GM18498 (cell line): ENCODE measurements at regions not wholly inside any gene's neighbourhood (a gene's known extent, or its start where the extent isn't known, plus 50 kb on each side); places are given as distances from the start of the nearest gene placed in this dataset.
"Not testable (repeated sequence)": the region's sequence is repeated elsewhere in the genome, so short reads cannot be mapped to it uniquely, and the experiment has no call there.

Source experiments
- ATAC-seq: cut with Tn5 transposase; IDR thresholded peaks from one replicate; pipeline ENCODE4 v1.9.1; 2021; ENCODE audit warnings: mild to moderate bottlenecking, moderate library complexity; ENCODE audit not compliant: unreplicated experiment

- not testable (repeated sequence) for ATAC-seq
Measured at GRCh38 chr2:181737302-181737701, 57.0 kb upstream of the NEUROD1 start.

GRCh38 chr2:181738074-181738473 is 57.8 kb upstream of the NEUROD1 start:
- peak; percentile 55 for ATAC-seq

GRCh38 chr2:181738563-181738962 is 58.2 kb upstream of the NEUROD1 start:
- no peak for ATAC-seq

- no peak for ATAC-seq
Measured at GRCh38 chr2:181741756-181742155, 61.4 kb upstream of the NEUROD1 start.

- ATAC-seq = no peak
Measured at GRCh38 chr2:181742361-181742760, 62.0 kb upstream of the NEUROD1 start.

GRCh38 chr2:181742922-181743722 is 62.8 kb upstream of the NEUROD1 start:
- no peak for ATAC-seq

GRCh38 chr2:181743723-181744031 is 63.4 kb upstream of the NEUROD1 start:
- no peak for ATAC-seq

- ATAC-seq = no peak
Measured at GRCh38 chr2:181745796-181746540, 65.7 kb upstream of the NEUROD1 start.

- ATAC-seq = no peak
Measured at GRCh38 chr2:181746844-181747243, 66.5 kb upstream of the NEUROD1 start.

- no peak for ATAC-seq
Measured at GRCh38 chr2:181750305-181750704, 70.0 kb upstream of the NEUROD1 start.

- ATAC-seq = no peak
Measured at GRCh38 chr2:181751266-181752030, 71.1 kb upstream of the NEUROD1 start.

- ATAC-seq = no peak
Measured at GRCh38 chr2:181752301-181752700, 72.0 kb upstream of the NEUROD1 start.

- ATAC-seq = no peak
Measured at GRCh38 chr2:181753686-181754085, 73.4 kb upstream of the NEUROD1 start.

- ATAC-seq = no peak
Measured at GRCh38 chr2:181754105-181754504, 73.8 kb upstream of the NEUROD1 start.

- ATAC-seq = no peak
Measured at GRCh38 chr2:181755181-181755580, 74.9 kb upstream of the NEUROD1 start.

- no peak for ATAC-seq
Measured at GRCh38 chr2:181760521-181760920, 80.2 kb upstream of the NEUROD1 start.

- no peak for ATAC-seq
Measured at GRCh38 chr2:181761175-181761574, 80.9 kb upstream of the NEUROD1 start.

- ATAC-seq = no peak
Measured at GRCh38 chr2:181762000-181762399, 81.7 kb upstream of the NEUROD1 start.

- ATAC-seq = no peak
Measured at GRCh38 chr2:181762848-181763247, 82.5 kb upstream of the NEUROD1 start.

GRCh38 chr2:181763423-181763822 is 83.1 kb upstream of the NEUROD1 start:
- no peak for ATAC-seq

GRCh38 chr2:181764095-181764963 is 84.0 kb upstream of the NEUROD1 start:
- no peak for ATAC-seq
